Hindlimb muscle (tissue), 1 donor: ENCODE measurements at regions not wholly inside any gene's neighbourhood (a gene's known extent, or its start where the extent isn't known, plus 50 kb on each side); places are given as distances from the start of the nearest gene placed in this dataset.

ENCODE experiments used
- DNase-seq: peaks from one replicate; pipeline ENCODE4 v3.0.0-alpha.2; 2013

DNA sequence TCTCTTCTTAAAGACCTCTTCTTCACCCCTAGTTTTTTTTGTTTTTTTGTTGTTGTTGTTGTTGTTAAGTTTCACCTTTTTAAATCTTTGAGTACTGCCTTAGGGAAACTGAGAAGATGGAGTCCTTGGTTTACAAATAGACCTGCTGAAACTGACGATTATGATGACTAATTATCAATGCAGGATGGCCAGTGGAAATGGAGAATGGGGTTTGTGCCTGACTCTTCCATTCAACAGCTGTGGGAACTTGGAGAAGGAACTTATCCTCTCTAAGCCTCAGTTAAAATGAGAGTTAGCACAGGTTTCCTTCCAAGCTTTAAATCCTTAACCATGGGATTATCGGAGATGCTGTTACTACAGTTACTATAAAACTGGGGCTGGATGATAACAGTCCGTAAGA, 66.7 kb upstream of the PNMA1 start:
- DNase-seq = no peak

DNA sequence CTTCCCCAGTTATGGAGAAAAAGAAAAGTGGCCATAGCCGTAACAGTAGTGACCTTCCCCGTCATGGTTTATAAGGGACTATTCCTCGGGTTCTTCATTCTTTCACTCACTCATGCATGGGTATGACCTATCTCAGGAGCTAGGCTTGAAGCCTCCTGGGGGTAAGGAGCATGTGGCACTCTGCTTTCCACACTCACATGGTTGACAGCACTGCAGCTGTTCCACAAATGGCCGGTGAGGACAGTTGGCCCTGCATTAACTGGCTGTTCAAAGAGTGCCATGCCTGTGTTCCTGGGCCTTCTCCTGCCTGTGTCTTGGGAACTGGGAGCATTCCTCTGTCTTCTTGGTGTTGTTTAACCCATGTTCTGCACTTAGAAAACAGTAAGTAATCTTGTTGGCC, 66.2 kb upstream of the PNMA1 start:
- no peak for DNase-seq

DNA sequence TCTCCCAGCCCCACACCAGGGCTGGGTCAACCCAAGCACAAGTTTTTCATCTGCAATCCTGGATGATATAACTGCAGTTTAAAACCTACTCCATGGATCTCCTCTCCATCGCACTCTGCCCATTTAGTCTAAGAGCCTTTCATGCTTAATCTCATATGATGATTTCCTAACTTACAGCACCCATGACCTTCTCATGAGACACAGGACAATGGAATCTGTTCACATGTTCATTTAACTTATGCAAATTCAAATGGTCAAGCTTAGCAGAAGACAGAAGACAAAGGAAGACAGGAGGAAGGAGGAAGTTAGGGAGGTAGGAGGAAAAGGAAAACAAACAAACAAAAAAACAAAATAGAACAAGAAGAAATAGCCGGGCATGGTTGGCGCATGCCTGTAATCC, 64.6 kb upstream of the PNMA1 start:
- DNase-seq = no peak

DNA sequence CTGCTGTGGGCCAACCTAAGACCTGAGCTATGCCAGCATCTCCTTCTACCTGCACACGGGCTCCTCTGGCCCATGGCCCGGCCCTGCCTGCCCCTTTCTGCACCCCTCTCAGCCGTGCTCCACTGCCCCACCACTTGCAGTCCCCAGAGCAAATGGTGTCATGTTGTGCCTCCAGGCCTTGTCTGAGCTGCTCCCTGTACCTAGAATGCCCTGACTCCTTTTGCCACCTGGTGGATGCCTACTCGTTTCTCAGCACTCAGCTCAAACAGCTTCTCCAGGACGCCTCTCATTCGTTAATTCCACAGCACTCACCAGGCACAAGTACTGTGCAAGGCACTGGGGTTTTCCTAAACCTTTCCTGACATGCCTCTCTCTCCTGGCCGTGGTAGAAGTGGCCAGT, 63.2 kb upstream of the PNMA1 start:
- no peak for DNase-seq

DNA sequence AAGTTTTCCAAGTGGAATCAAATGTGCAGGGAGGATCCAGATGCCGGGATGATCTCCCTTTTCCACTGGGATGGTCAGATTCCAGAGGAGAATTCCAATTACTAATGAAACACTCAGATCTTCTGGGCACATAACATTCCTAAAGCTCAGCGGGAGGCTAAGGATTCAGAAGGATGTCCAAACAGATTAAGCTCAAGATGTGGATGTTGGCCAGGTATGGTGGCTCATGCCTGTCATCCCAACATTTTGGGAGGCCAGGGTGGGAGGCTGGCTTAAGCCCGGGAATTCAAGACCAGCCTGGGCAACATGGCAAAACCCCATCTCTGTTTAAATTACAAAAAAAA, 62.0 kb upstream of the PNMA1 start:
- no peak for DNase-seq

DNA sequence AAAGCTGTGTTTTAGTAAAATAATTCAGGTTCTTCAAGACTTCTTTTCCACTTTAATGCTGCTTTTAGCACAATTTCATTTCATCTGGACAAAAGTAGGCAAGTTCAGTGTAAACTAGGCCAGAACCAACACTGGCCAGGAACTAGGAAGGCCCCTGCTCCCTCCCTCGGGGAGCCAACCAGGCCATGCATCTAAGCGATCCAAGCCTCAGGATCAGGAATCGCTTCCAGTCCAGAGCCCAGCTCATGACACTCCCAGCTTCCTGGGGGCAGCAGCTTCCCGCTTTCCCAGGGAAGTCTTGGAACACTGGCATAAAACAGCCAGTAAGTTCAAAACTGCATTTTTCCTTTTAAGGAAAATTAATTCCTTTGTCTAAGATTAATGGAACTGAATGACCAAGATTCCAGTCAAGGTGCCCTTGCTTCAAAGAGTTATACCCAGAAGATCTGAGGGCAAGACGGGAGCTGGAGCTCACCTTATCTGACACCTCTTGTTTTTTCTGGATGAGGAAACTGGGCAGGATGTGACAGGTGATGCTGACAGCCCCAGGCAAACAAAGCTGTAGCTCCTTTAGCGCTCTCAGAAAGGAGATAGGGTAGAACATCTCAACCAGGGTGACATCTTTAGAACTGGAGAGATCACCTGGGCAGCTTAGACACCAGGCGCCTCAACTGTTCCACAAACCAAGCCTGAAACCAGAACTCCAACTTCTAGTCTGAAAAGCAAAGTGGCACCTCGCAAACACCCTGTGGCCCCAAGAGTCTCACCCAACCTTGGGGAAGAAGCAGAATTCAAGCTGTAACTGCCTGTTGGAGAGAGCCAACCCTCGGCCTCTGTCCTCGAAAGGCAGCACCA, 61.4 kb upstream of the PNMA1 start:
- DNase-seq = no peak

DNA sequence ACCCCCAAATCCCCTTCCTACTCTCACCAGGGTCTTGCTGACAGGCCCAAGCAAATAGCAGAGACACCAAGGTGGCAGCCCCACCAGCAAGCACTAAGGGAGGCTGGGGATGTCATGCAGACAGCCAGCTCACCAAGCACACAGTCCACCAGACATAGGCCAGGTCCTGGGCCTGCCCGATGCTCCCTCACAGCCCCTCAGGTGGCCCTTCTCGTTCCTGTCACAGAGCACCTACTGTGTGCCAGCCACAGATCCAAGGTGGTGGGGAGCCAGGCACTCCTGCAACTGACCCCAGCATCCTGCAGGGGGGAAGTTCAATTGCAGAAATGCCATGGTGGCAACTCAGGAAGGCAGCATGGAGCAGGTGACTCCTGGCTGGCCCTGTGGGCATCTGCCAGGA, 60.5 kb upstream of the PNMA1 start:
- no peak for DNase-seq

DNA sequence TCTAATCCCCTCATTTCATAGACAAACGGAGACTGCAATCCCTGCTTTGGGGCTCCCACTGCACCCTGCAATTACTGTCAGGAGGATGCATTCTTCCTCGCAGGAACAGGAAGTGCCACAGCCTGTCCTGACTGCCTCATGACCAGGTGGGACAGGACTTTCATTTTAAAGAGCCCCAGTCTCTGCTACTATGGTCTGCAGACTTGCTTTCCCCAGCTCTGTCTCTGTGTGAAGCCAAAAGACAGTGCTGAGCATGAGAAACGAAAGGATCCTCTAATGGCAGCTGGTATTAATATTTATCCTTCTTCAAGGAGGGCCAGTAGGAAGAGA, 60.0 kb upstream of the PNMA1 start:
- no peak for DNase-seq

DNA sequence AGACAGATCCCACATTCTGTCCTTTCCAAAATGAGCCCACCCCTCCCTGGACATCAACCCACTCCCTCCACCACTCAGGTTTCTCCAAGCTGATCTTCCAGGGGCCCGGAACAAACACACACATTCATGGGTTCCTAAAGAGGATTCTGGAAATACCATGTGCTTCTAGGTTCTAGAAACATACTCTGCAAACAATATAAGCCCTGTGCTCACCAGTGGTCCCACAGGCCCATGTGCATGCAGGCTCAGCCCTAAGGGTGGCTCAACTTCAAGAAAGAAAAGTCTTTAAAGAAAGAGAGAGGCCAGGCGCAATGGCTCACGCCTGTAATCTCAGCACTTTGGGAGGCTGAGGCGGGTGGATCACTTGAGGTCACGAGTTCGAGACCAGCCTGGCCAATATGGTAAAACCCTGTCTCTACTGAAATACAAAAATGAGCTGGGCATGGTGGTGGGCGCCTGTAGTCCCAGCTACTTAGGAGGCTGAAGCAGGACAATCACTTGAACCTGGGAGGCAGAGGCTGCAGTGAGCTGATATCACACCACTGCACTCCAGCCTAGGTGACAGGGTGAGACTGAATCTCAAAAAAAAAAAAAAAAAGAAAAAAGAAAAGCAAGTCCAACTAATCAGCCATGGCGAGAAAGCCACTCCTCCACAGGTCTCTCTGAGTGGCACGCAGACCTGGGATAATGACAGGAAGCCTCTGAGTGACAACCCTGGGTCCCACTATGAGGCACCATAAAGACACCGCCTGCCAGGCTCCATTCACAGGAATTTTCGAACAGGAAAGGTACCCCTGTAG, 59.5 kb upstream of the PNMA1 start:
- DNase-seq = no peak

DNA sequence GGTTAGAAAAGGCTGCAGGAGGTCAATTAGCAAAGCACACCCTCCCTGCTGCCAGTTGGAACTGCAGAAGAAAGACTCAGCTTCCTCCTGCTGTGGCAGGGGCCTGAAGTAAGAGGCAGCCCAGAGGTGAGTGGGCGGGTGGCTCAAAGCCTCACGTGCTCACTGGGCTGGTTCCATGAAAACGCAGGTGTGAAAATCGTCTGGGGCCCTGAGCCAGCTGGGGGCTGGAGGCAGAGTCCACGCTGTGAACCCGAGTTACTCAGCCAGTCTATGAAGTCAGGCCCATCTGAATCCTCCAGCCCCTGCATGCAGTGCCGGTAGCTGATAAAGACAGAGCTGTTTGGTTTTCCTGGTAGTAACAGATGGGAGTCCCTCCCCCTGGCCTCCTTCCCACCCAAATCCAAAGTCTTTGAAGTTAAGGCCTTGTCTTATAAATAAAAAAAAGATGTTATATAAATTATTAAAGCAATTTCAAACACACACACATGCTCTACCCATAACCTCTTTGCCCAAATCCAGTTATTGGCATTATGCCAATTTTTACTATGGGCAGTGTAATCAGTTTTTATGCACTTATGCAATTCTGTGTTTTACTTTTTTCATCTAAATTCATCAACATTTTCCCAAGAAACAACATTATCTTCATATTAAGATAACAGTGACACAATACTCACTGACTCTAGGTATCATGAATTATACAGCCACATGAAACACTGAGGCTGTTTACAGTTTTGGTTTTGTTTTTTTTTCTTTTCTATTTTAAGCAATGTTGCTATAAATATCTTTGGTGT, 57.9 kb upstream of the PNMA1 start:
- no peak for DNase-seq

DNA sequence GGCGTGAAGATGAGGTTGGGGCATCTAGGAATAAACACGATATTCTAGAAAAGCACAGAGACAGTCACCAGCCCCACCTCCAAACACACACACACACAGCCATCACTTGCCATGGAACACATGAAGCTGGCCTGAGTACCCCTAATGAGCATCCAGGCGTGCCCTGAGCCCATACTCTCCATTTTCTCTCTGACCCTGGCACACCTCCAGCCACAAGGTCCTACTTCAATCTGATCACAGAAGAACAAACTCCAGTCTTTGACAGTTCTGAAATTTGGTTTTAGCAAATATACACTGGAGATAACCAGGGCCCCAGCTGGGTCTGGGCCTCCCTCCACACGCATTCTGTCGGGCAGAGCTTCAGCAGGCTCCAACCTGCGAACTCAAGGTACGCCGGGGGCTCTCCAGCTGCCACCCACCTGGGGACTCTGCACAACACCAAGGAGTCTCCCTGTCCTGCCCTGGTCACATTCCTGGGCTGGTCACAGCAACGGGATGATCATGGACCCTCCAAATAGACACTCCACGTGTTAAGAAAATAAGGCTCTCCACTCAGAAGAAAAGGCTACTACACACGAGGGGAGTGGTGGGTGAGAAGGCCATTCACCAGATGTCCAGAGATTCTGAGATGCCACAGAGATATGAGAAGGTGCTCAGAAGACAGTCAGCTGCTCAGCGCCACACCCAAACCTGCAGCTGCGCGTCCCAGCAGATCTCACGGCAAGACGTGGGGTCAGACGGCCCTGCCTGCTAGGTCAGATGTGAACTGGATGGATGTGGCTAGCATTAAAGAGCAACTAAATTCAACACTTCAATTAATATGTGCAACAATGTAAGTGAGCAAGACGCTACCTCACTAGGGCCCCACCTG, 57.0 kb upstream of the PNMA1 start:
- DNase-seq = no peak

DNA sequence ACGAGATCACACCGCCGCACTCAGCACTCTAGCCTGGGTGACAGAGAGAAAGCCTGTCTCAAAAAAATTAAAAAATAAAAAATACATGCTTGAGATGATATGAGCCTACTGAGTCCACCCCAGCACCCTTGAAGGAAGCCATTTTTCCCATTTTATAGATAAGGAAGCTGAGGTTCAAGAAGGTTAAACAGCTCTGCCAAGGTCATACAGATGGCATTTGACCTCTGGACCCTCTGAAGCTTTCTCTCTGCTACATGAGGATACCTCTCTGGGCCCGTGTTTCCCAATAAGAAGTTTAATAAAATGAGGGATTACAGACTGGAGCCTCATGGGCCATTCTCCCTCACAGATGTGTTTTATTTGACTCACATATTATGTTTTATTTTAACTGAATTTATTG, 53.9 kb upstream of the PNMA1 start:
- no peak for DNase-seq

DNA sequence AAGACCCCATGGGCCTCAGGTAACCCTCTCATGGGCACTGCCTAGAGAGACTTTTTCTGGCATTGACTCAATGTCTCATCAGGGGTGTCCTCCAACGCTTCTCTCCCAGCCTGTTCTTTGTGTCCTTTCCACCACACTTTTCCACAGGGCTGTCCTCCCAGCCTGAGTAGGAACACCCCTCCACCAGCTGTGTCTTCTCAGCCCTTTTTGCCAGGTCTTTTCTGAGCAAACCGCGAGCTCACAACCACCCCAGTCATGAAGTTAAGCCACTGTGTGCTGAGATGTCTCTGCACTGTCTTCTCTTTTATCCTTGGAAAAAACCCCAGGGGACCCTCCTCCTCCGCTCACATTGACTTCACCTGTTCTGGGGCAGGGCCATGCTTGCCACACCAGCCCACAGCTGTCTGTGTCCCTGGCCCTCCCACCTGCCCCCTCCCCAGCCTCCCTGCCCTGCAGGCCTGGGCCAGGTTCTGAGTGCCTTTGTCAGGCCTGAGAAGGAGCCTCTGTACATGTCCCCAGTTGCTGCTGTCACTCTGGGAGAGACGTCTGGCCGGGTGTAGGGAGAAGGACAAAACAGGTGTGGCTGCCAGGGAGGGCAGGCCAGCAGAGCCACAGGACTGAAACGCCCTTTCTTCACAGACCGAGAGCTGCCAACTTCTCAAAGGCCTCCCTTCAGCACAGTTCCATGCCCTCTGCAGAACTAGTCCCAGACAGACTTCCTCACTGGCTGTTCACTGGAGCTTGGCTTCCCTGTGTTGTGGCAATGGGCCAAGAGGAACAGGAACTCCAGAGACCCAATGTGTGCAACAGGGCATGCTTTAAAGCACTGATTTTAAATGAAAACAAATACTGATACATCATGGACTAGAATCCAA, 50.5 kb upstream of the PNMA1 start:
- DNase-seq = no peak
